ENCODE measurements at regions not wholly inside any gene's neighbourhood (a gene's known extent, or its start where the extent isn't known, plus 50 kb on each side); places are given as distances from the start of the nearest gene placed in this dataset.

GRCh38 chr22:25377699-25378098 lies 158.3 kb downstream of the CRYBB2 start:
- no peak overlapping the region for H3K4me3 ChIP-seq (ENCODE audit: low read depth, low read length)
- TF ChIP-seq CTCF (IDR thresholded peaks at IDR 0.05; ENCODE audit: insufficient read depth, low read length): no peak
- DNase-seq (ENCODE audit: low read depth): no peak

- TF ChIP-seq CTCF (IDR thresholded peaks at IDR 0.05; ENCODE audit: insufficient read depth, low read length): no peak
- no peak for DNase-seq (ENCODE audit: low read depth)
- no peak overlapping the region for H3K4me3 ChIP-seq (ENCODE audit: low read depth, low read length)
Observed at GRCh38 chr22:25380122-25380747, 160.8 kb downstream of the CRYBB2 start.

GRCh38 chr22:25382762-25383161 lies 163.3 kb downstream of the CRYBB2 start:
- TF ChIP-seq CTCF (IDR thresholded peaks at IDR 0.05; ENCODE audit: insufficient read depth, low read length): no peak
- no peak overlapping the region for H3K4me3 ChIP-seq (ENCODE audit: low read depth, low read length)
- DNase-seq (ENCODE audit: low read depth): no peak

- no peak for TF ChIP-seq CTCF (IDR thresholded peaks at IDR 0.05; ENCODE audit: insufficient read depth, low read length)
- DNase-seq (ENCODE audit: low read depth): no peak
- H3K4me3 ChIP-seq (ENCODE audit: low read depth, low read length): no peak overlapping the region
Observed at GRCh38 chr22:25383278-25383820, 163.9 kb downstream of the CRYBB2 start.

- no peak overlapping the region for H3K4me3 ChIP-seq (ENCODE audit: low read depth, low read length)
- no peak for TF ChIP-seq CTCF (IDR thresholded peaks at IDR 0.05; ENCODE audit: insufficient read depth, low read length)
- DNase-seq (ENCODE audit: low read depth): no peak
Observed at GRCh38 chr22:25383892-25384291, 164.5 kb downstream of the CRYBB2 start.

GRCh38 chr22:25386538-25386884 lies 167.1 kb downstream of the CRYBB2 start:
- no peak for DNase-seq (ENCODE audit: low read depth)
- TF ChIP-seq CTCF (IDR thresholded peaks at IDR 0.05; ENCODE audit: insufficient read depth, low read length): no peak
- H3K4me3 ChIP-seq (ENCODE audit: low read depth, low read length): no peak overlapping the region

- no peak for DNase-seq (ENCODE audit: low read depth)
- no peak for TF ChIP-seq CTCF (IDR thresholded peaks at IDR 0.05; ENCODE audit: insufficient read depth, low read length)
- H3K4me3 ChIP-seq (ENCODE audit: low read depth, low read length): no peak overlapping the region
Observed at GRCh38 chr22:25388415-25388814, 169.0 kb downstream of the CRYBB2 start.
